WTC11 (cell line): ENCODE measurements at regions not wholly inside any gene's neighbourhood (a gene's known extent, or its start where the extent isn't known, plus 50 kb on each side); places are given as distances from the start of the nearest gene placed in this dataset.

Source experiments
- AFF4 ChIP-seq: sonication (generic); formaldehyde crosslinking; IDR thresholded peaks from 2 replicates; pipeline ENCODE4 v1.8.1; 2023; ENCODE audit warnings: mild to moderate bottlenecking, missing genetic modification reagents, borderline replicate concordance
- ATF1 ChIP-seq: sonication (generic); formaldehyde crosslinking; IDR thresholded peaks from 2 replicates; pipeline ENCODE4 v1.8.1; 2023; ENCODE audit warnings: mild to moderate bottlenecking, moderate library complexity, missing genetic modification reagents
- CTCF ChIP-seq: fragments of 200-600 bp; IDR thresholded peaks from 2 replicates; pipeline ENCODE4 v1.8.0; 2022; ENCODE audit warnings: antibody characterized with exemption

- TF ChIP-seq AFF4: no peak
- no peak for TF ChIP-seq CTCF
- TF ChIP-seq ATF1 (CRISPR knock-in tag): no peak
Measured at GRCh38 chr12:4088451-4088850, 185.1 kb upstream of the CCND2 start.
